ENCODE measurements at regions not wholly inside any gene's neighbourhood (a gene's known extent, or its start where the extent isn't known, plus 50 kb on each side); places are given as distances from the start of the nearest gene placed in this dataset.

DNA sequence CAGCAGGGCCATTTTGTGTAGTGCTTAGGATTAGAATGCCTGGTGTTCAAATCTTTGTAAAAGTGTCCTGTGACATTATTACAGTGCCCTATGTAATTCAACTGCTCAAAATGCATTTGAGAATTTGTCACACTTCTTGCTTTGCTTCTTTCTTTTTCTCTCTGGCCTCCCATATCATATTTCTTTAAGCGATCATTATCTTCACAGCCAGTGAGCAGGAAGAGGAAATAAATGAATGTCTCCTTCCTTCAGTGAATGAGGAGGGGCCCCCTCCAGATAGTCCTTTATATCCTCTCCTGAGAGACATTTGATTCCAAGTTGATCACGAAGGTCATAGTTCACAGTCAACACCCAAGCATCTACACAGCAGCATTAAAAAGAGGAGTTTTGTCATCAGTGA lies 425.1 kb upstream of the NPVF start:
- no peak overlapping the region for H3K27ac ChIP-seq
- no peak overlapping the region for H3K4me3 ChIP-seq
- no peaks in the 10 kb centered on the region for H3K9me3 ChIP-seq
- no peaks in the 10 kb centered on the region for H3K4me1 ChIP-seq
- ATAC-seq (no peak), DNase-seq (no peak)
- no peaks in the 10 kb centered on the region for H3K36me3 ChIP-seq
- TF ChIP-seq, protein P1, sequence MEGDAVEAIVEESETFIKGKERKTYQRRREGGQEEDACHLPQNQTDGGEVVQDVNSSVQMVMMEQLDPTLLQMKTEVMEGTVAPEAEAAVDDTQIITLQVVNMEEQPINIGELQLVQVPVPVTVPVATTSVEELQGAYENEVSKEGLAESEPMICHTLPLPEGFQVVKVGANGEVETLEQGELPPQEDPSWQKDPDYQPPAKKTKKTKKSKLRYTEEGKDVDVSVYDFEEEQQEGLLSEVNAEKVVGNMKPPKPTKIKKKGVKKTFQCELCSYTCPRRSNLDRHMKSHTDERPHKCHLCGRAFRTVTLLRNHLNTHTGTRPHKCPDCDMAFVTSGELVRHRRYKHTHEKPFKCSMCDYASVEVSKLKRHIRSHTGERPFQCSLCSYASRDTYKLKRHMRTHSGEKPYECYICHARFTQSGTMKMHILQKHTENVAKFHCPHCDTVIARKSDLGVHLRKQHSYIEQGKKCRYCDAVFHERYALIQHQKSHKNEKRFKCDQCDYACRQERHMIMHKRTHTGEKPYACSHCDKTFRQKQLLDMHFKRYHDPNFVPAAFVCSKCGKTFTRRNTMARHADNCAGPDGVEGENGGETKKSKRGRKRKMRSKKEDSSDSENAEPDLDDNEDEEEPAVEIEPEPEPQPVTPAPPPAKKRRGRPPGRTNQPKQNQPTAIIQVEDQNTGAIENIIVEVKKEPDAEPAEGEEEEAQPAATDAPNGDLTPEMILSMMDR (IDR thresholded peaks at IDR 0.05), result no peak
- no peaks in the 10 kb centered on the region for H3K27me3 ChIP-seq (ENCODE audit: low read depth)
- intact Hi-C loops (cut with DNase I), result no loop called here

DNA sequence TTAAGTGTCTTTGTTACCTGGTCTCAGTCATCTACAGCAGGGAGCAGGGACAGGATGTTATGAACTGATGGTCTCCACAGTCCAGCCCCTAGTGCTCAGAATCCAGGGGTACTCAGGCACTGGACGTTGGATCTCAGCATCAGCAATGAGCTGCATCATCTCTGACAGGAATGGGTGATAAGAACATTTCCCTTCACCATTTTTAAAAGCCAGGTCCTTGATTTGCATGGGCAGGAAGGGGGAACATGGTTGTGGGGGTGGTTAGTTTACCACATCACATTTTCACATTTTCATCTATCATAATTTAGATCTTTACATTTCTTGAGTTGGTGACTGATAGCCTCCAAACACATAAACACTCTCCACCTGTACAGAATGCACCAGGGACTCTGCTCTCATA lies 427.8 kb upstream of the NPVF start:
- TF ChIP-seq, protein P1 (IDR thresholded peaks at IDR 0.05), result no peak
- no peak for DNase-seq

DNA sequence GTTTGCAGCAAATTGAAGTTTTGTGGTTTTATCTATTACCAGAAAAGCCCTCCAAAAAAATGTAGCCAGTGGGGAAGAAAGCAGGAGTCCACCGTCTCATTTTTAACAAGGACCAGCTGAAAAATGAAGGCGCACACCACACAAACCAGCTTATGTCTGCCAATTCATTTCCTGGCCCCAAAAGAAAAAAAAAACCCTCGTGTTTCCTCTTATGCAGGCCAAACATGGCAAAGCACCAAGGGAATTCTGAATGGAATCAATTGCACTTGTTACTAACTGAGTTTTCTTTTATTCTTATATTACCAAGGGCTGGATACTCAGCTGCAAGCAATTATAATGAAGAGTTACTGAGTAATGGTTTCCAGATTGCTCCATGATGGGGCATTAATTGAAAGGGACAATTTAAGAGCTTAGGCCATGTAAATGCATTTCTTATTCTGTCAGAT lies 428.3 kb upstream of the NPVF start:
- Histone ChIP-seq H3K36me3 (no peaks in the 10 kb centered on the region), H3K9me3 (no peaks in the 10 kb centered on the region), H3K27ac (no peak overlapping the region), H3K4me3 (no peak overlapping the region), H3K4me1 (no peaks in the 10 kb centered on the region), H3K27me3 (ENCODE audit: low read depth) (no peaks in the 10 kb centered on the region)
- ATAC-seq (no peak), DNase-seq (no peak)
- intact Hi-C loops (cut with DNase I), result no loop called here
- TF ChIP-seq, protein P1 (IDR thresholded peaks at IDR 0.05), result no peak

More for the DNA sequence above, 427.8 kb upstream of the NPVF start:
- H3K27me3 ChIP-seq (ENCODE audit: low read depth), result no peaks in the 10 kb centered on the region
- no peak for ATAC-seq
- no peak overlapping the region for H3K4me3 ChIP-seq
- intact Hi-C loops (cut with DNase I), result no loop called here
- no peaks in the 10 kb centered on the region for H3K36me3 ChIP-seq
- no peak overlapping the region for H3K27ac ChIP-seq
- no peaks in the 10 kb centered on the region for H3K4me1 ChIP-seq
- no peaks in the 10 kb centered on the region for H3K9me3 ChIP-seq

DNA sequence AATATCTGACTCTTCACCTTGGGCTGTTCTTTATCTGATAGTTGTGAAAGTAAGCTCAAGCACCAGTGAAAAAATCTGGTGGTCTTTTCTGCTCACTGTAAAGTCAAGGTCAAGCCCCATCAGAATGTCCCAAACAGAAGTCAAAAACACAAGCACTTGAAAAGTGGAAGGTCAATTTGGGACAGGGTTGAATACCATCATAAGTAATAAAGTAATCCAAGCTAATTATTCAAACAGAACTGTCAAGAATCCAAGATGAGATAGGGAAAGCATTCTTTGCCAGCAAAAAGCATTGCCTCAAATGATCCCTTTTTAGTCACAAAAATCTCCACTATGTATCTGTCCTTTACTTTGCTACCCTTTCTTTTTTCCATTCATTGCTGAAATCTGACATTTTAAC lies 430.1 kb upstream of the NPVF start:
- H3K27ac ChIP-seq, result no peak overlapping the region
- ATAC-seq, result no peak
- TF ChIP-seq, protein P1 (IDR thresholded peaks at IDR 0.05), result no peak

DNA sequence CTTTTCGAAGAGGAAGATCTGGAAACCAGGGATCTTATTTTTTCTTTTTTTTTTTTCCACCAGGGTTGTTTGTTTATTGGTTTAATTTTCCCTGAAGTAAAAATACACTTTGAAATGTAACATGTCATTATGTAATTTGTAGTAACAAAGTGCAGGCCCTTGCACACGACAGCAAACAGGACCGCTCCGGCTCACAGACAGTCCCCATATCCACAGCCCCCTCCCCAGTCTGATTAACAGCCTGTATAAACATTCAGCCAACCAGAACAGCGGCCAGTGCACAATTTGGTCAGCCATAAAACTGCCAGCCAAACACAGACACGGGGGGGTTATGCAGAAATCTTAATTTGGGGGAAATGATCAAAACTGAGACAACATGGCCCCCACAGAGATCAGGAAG lies 431.6 kb upstream of the NPVF start:
- TF ChIP-seq, protein P1 (IDR thresholded peaks at IDR 0.05), result no peak
- Histone ChIP-seq H3K9me3 (no peaks in the 10 kb centered on the region), H3K27me3 (ENCODE audit: low read depth) (no peaks in the 10 kb centered on the region), H3K36me3 (no peaks in the 10 kb centered on the region), H3K4me1 (no peaks in the 10 kb centered on the region), H3K4me3 (no peak overlapping the region), H3K27ac (no peak overlapping the region)
- no peak for ATAC-seq
- intact Hi-C loops (cut with DNase I), result no loop called here
- no peak for DNase-seq

More for the DNA sequence above, 430.1 kb upstream of the NPVF start:
- no peaks in the 10 kb centered on the region for H3K27me3 ChIP-seq (ENCODE audit: low read depth)
- H3K36me3 ChIP-seq, result no peaks in the 10 kb centered on the region
- no peaks in the 10 kb centered on the region for H3K9me3 ChIP-seq
- H3K4me1 ChIP-seq, result no peaks in the 10 kb centered on the region
- no peak for DNase-seq
- H3K4me3 ChIP-seq, result no peak overlapping the region
- intact Hi-C loops (cut with DNase I), result no loop called here

Measured in lower lobe of right lung (tissue), 2 donors.